H9 (cell line): ENCODE measurements at regions not wholly inside any gene's neighbourhood (a gene's known extent, or its start where the extent isn't known, plus 50 kb on each side); places are given as distances from the start of the nearest gene placed in this dataset.

ENCODE experiments used
- DNase-seq: peaks from one replicate; pipeline ENCODE4 v3.0.0-alpha.2; 2017
- H2AFZ ChIP-seq: one replicate; pipeline ENCODE4 v1.6.1; 2013; ENCODE audit warnings: mild to moderate bottlenecking, low read length, control low read depth, moderate library complexity
- H2AK5ac ChIP-seq: 2 replicates; pipeline ENCODE4 v1.6.1; 2013; ENCODE audit warnings: low read length, control low read depth, mixed read lengths; ENCODE audit not compliant: insufficient read length
- H2BK120ac ChIP-seq: one replicate; pipeline ENCODE4 v1.6.1; 2013; ENCODE audit warnings: low read depth, mild to moderate bottlenecking, low read length, control low read depth, inconsistent platforms; ENCODE audit not compliant: poor library complexity, severe bottlenecking
- H2BK12ac ChIP-seq: 2 replicates; pipeline ENCODE4 v1.6.1; 2013; ENCODE audit warnings: low read length, control low read depth, mixed read lengths, low read depth; ENCODE audit not compliant: insufficient read length
- H2BK15ac ChIP-seq: 2 replicates; pipeline ENCODE4 v1.6.1; 2013; ENCODE audit warnings: low read depth, low read length, control low read depth
- H2BK20ac ChIP-seq: one replicate; pipeline ENCODE4 v1.6.1; 2013; ENCODE audit warnings: low read depth, mild to moderate bottlenecking, low read length, control low read depth, inconsistent platforms; ENCODE audit not compliant: poor library complexity, severe bottlenecking
- H2BK5ac ChIP-seq: 2 replicates; pipeline ENCODE4 v1.6.1; 2013; ENCODE audit warnings: low read length, control low read depth, mixed read lengths; ENCODE audit not compliant: insufficient read length
- H3K14ac ChIP-seq: 2 replicates; pipeline ENCODE4 v1.6.1; 2013; ENCODE audit warnings: low read length, control low read depth; ENCODE audit not compliant: insufficient read depth
- H3K18ac ChIP-seq: 2 replicates; pipeline ENCODE4 v1.6.1; 2013; ENCODE audit warnings: low read depth, mild to moderate bottlenecking, mixed read lengths, low read length, control low read depth; ENCODE audit not compliant: insufficient read length
- H3K23ac ChIP-seq: 2 replicates; pipeline ENCODE4 v1.6.1; 2013; ENCODE audit warnings: low read length, control low read depth, mixed read lengths, low read depth; ENCODE audit not compliant: insufficient read length
- H3K23me2 ChIP-seq: 2 replicates; pipeline ENCODE4 v1.6.1; 2013; ENCODE audit warnings: low read depth, mild to moderate bottlenecking, mixed read lengths, low read length, control low read depth; ENCODE audit not compliant: insufficient read length, poor library complexity, severe bottlenecking
- H3K27ac ChIP-seq: 2 replicates; pipeline ENCODE4 v1.5.1; 2013; ENCODE audit warnings: low read length, control low read depth, mixed read lengths, low read depth; ENCODE audit not compliant: insufficient read length
- H3K27me3 ChIP-seq: 2 replicates; pipeline ENCODE4 v1.6.1; 2013; ENCODE audit warnings: low read length, control low read depth, inconsistent platforms; ENCODE audit not compliant: insufficient read depth
- H3K4ac ChIP-seq: 2 replicates; pipeline ENCODE4 v1.6.1; 2013; ENCODE audit warnings: low read depth, mild to moderate bottlenecking, control low read depth, inconsistent platforms, low read length, moderate library complexity
- H3K4me1 ChIP-seq: 2 replicates; pipeline ENCODE4 v1.6.1; 2013; ENCODE audit warnings: low read length, control low read depth, inconsistent platforms; ENCODE audit not compliant: insufficient read depth
- H3K4me2 ChIP-seq: 2 replicates; pipeline ENCODE4 v1.6.1; 2013; ENCODE audit warnings: low read length, control low read depth, mixed read lengths; ENCODE audit not compliant: insufficient read length, insufficient read depth
- H3K56ac ChIP-seq: 2 replicates; pipeline ENCODE4 v1.6.1; 2013; ENCODE audit warnings: low read depth, mild to moderate bottlenecking, mixed read lengths, low read length, control low read depth; ENCODE audit not compliant: insufficient read length
- H3K79me1 ChIP-seq: 2 replicates; pipeline ENCODE4 v1.6.1; 2013; ENCODE audit warnings: low read depth, mild to moderate bottlenecking, moderate library complexity, low read length, control low read depth, inconsistent platforms; ENCODE audit not compliant: insufficient read depth, poor library complexity, severe bottlenecking
- H3K79me2 ChIP-seq: 2 replicates; pipeline ENCODE4 v1.6.1; 2013; ENCODE audit warnings: low read length, control low read depth, inconsistent platforms; ENCODE audit not compliant: insufficient read depth
- H3K9ac ChIP-seq: 2 replicates; pipeline ENCODE4 v1.6.1; 2013; ENCODE audit warnings: low read length, control low read depth, mixed read lengths; ENCODE audit not compliant: insufficient read length; ENCODE audit errors: extremely low read depth
- H3K9me3 ChIP-seq: one replicate; pipeline ENCODE4 v1.6.1; 2013; ENCODE audit warnings: low read depth, low read length, inconsistent platforms; ENCODE audit not compliant: control insufficient read depth
- H3T11ph ChIP-seq: one replicate; pipeline ENCODE4 v1.6.1; 2013; ENCODE audit warnings: mild to moderate bottlenecking, low read length, control low read depth, inconsistent platforms
- H4K20me1 ChIP-seq: one replicate; pipeline ENCODE4 v1.6.1; 2013; ENCODE audit not compliant: control insufficient read depth, insufficient read length, insufficient read depth
- H4K5ac ChIP-seq: 2 replicates; pipeline ENCODE4 v1.6.1; 2013; ENCODE audit warnings: low read depth, mild to moderate bottlenecking, mixed read lengths, low read length, control low read depth; ENCODE audit not compliant: insufficient read length
- H4K8ac ChIP-seq: replicated peaks from 2 replicates; pipeline ENCODE4 v1.6.1; 2013; ENCODE audit warnings: low read length, control low read depth, mixed read lengths, low read depth; ENCODE audit not compliant: insufficient read length
- H4K91ac ChIP-seq: 2 replicates; pipeline ENCODE4 v1.6.1; 2013; ENCODE audit warnings: low read depth, mild to moderate bottlenecking, moderate library complexity, mixed read lengths, low read length, control low read depth; ENCODE audit not compliant: insufficient read length
- H3K27ac Mint-ChIP-seq, 3 experiments: 2 replicates in 2 of 3; 3 replicates in 1 of 3; pipeline ENCODE4 v1.8.0; 2020 to 2021; ENCODE audit warnings: mixed read lengths in 3 of 3, mild to moderate bottlenecking in 1 of 3, moderate library complexity in 1 of 3
- H3K27me3 Mint-ChIP-seq: 2 replicates; pipeline ENCODE4 v1.8.0; 2021; ENCODE audit warnings: low read depth, mild to moderate bottlenecking, moderate library complexity, mixed read lengths
- H3K36me3 Mint-ChIP-seq, 3 experiments: 2 replicates in 2 of 3; 3 replicates in 1 of 3; pipeline ENCODE4 v1.8.0; 2020 to 2021; ENCODE audit warnings: low read depth in 3 of 3, mixed read lengths in 3 of 3; ENCODE audit not compliant: insufficient read depth in 1 of 3
- H3K4me1 Mint-ChIP-seq, 2 experiments: 2 replicates each; pipeline ENCODE4 v1.8.0; 2020; ENCODE audit warnings: mixed read lengths in 2 of 2
- H3K4me3 Mint-ChIP-seq, 2 experiments: 2 replicates in 1 of 2; 3 replicates in 1 of 2; pipeline ENCODE4 v1.8.0; 2020 to 2021; ENCODE audit warnings: mild to moderate bottlenecking in 2 of 2, mixed read lengths in 2 of 2, moderate library complexity in 1 of 2
- H3K9me3 Mint-ChIP-seq, 2 experiments: 2 replicates in 1 of 2; 3 replicates in 1 of 2; pipeline ENCODE4 v1.8.0; 2020; ENCODE audit warnings: mild to moderate bottlenecking in 2 of 2, mixed read lengths in 2 of 2, moderate library complexity in 1 of 2
- CTCF ChIP-seq: fragments of 200-600 bp; sonication (generic); conservative IDR thresholded peaks from 3 replicates; pipeline ENCODE4 v1.8.0; 2021; ENCODE audit warnings: antibody characterized with exemption, mild to moderate bottlenecking

DNA sequence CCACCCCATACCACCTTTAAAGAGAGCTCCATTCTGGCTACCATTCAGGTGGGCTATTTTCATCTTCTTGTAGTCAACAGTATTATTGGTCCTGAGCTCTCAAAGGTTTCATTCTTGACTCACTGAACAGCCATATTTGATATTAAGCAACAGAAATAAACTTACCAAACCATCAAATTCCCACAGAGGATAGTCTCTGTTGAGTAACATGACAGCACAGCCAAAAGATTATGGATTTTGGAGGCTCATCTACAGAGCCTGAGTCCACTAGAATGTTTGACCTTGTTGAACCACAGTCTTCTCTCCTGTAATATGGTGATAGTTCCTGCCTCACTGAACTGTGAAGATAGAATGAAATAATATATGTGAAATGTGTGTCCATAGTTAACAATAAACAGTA is 276.3 kb upstream of the LDB2 start:
- H2BK15ac ChIP-seq = no peak overlapping the region
- no peaks in the 10 kb centered on the region for H3K27me3 ChIP-seq
- no peak overlapping the region for H2BK120ac ChIP-seq
- H3K4me2 ChIP-seq = no peak overlapping the region
- no peak overlapping the region for H3K27ac Mint-ChIP-seq
- no peaks in the 10 kb centered on the region; the same call in 1 of the 2 replicates for H3K4me1 ChIP-seq
- no peak overlapping the region for H4K8ac ChIP-seq
- no peak overlapping the region for H4K91ac ChIP-seq
- H3K4me1 Mint-ChIP-seq = peaks cover 6 to 11% of the 10 kb centered on the region in 2 experiments
- H3K4ac ChIP-seq = no peak overlapping the region
- H2BK20ac ChIP-seq = no peak overlapping the region
- H3K18ac ChIP-seq = no peak overlapping the region
- H3K36me3 Mint-ChIP-seq = no peaks in the 10 kb centered on the region
- H3K9ac ChIP-seq = no peak overlapping the region
- H3K14ac ChIP-seq = no peak overlapping the region
- H3K9me3 Mint-ChIP-seq = no peaks in the 10 kb centered on the region
- no peak overlapping the region for H2BK5ac ChIP-seq
- H3T11ph ChIP-seq = no peak overlapping the region
- H4K20me1 ChIP-seq = no peaks in the 10 kb centered on the region
- no peak for TF ChIP-seq CTCF
- peaks cover 5% of the 10 kb centered on the region; the same call in 1 of the 2 replicates for H3K27me3 Mint-ChIP-seq
- no peaks in the 10 kb centered on the region for H3K79me1 ChIP-seq
- no peak overlapping the region for H3K56ac ChIP-seq
- DNase-seq = no peak
- no peak overlapping the region for H3K27ac ChIP-seq
- no peak overlapping the region for H2AK5ac ChIP-seq
- H3K23ac ChIP-seq = no peak overlapping the region
- H3K23me2 ChIP-seq = no peaks in the 10 kb centered on the region
- H2BK12ac ChIP-seq = no peak overlapping the region
- no peaks in the 10 kb centered on the region for H3K9me3 ChIP-seq
- H2AFZ ChIP-seq = no peak overlapping the region
- H4K5ac ChIP-seq = no peak overlapping the region
- no peak overlapping the region for H3K4me3 Mint-ChIP-seq
- no peaks in the 10 kb centered on the region for H3K79me2 ChIP-seq
